ENCODE measurements at regions not wholly inside any gene's neighbourhood (a gene's known extent, or its start where the extent isn't known, plus 50 kb on each side); places are given as distances from the start of the nearest gene placed in this dataset.

GRCh38 chr2:16363581-16363980 lies 302.1 kb downstream of the CYRIA start:
- no peak overlapping the region for H3K9ac ChIP-seq (replicated peaks in 1 of 4; ENCODE audit: extremely low read depth in 1 of 4, low read depth in 3 of 4, low read length in 3 of 4)
- no peak overlapping the region for H2BK120ac ChIP-seq (replicated peaks; ENCODE audit: low read depth, low read length)
- H3K23ac ChIP-seq (ENCODE audit: insufficient read length) = no peak overlapping the region
- H3K14ac ChIP-seq (ENCODE audit: insufficient read length) = no peak overlapping the region
- H3K79me2 ChIP-seq (ENCODE audit: control insufficient read depth in 1 of 2, insufficient read depth in 2 of 2, low read length in 2 of 2) = no peaks in the 10 kb centered on the region
- H3K4me3 ChIP-seq (ENCODE audit: extremely low read depth in 1 of 4, insufficient read depth in 2 of 4, low read depth in 3 of 4, low read length in 4 of 4) = no peak overlapping the region
- no peaks in the 10 kb centered on the region for H3K9me3 ChIP-seq (ENCODE audit: insufficient read depth in 2 of 2, low read depth in 1 of 2, low read length in 1 of 2)
- H4K8ac ChIP-seq (ENCODE audit: extremely low read depth, insufficient read depth, low read length) = no peak overlapping the region
- no peak overlapping the region for H2AFZ ChIP-seq (ENCODE audit: low read length)
- no peak overlapping the region for H2BK20ac ChIP-seq (ENCODE audit: low read length)
- no peak overlapping the region for H2BK15ac ChIP-seq (ENCODE audit: low read length)
- FAIRE-seq (no peak), DNase-seq (ENCODE audit: low read depth in 1 of 2, low spot score in 2 of 2) (no peak)
- no peak for TF ChIP-seq SIX5 (IDR thresholded peaks at IDR 0.05; ENCODE audit: low read depth, low read length)
- no peaks in the 10 kb centered on the region for H3K79me1 ChIP-seq (ENCODE audit: low read depth, low read length)
- H3K36me3 ChIP-seq (ENCODE audit: control insufficient read depth in 2 of 4, insufficient read depth in 4 of 4, low read length in 3 of 4) = no peaks in the 10 kb centered on the region
- no peak overlapping the region for H2BK12ac ChIP-seq (ENCODE audit: low read depth, low read length)
- H3K18ac ChIP-seq (ENCODE audit: extremely low read depth, low read length) = no peak overlapping the region
- WGBS, 2 experiments (ENCODE audit: extremely low coverage in 1 of 2, insufficient coverage in 1 of 2, insufficient read length in 1 of 2, insufficient replicate concordance in 2 of 2, low coverage in 1 of 2, low lambda C conversion rate in 2 of 2, missing lambda C conversion rate in 1 of 2) = 89% methylated on average over 3 of the region's 3 CpGs; no CpG with 5 or more reads in 1 of the 2 experiments
- H3K56ac ChIP-seq (replicated peaks; ENCODE audit: insufficient read length, low read depth, low read length) = no peak overlapping the region
- H3K4me2 ChIP-seq (ENCODE audit: insufficient read depth in 1 of 2, low read depth in 2 of 2, low read length in 2 of 2) = no peak overlapping the region
- no peak overlapping the region for H4K5ac ChIP-seq (ENCODE audit: insufficient read length, low read depth, low read length)
- H3K4me1 ChIP-seq (replicated peaks in 1 of 4; ENCODE audit: control insufficient read depth in 3 of 4, insufficient read depth in 4 of 4, low read length in 3 of 4) = no peaks in the 10 kb centered on the region
- H4K91ac ChIP-seq (replicated peaks; ENCODE audit: insufficient read length, low read length) = no peak overlapping the region
- H3K27me3 ChIP-seq (replicated peaks in 1 of 4; ENCODE audit: control insufficient read depth in 3 of 4, extremely low read depth in 1 of 4, insufficient read depth in 3 of 4, low read length in 3 of 4) = no peaks in the 10 kb centered on the region
- H2AK5ac ChIP-seq (ENCODE audit: low read depth, low read length) = no peak overlapping the region
- H2BK5ac ChIP-seq (ENCODE audit: low read depth, low read length) = no peak overlapping the region
- no peaks in the 10 kb centered on the region for H4K20me1 ChIP-seq (replicated peaks in 1 of 2; ENCODE audit: control insufficient read depth in 1 of 2, insufficient read depth in 2 of 2, low read length in 2 of 2)
- no peak overlapping the region for H3K4ac ChIP-seq (replicated peaks; ENCODE audit: insufficient read length, low read depth, low read length)
- ChIA-PET POLR2A (ENCODE audit: partially characterized antibody) (no interaction called here), CTCF (ENCODE audit: partially characterized antibody) (interaction anchor here (1.1 kb wide), 1 partner anchor 145 kb away, joined by 4 read pairs; no protein-coding TSS in a partner anchor)
- H3K23me2 ChIP-seq (ENCODE audit: low read depth, low read length) = no peaks in the 10 kb centered on the region
- no peak overlapping the region for H3K27ac ChIP-seq (ENCODE audit: low read depth, low read length)

Measured in H1 (cell line).